Endodermal cell (in vitro differentiated cells): ENCODE measurements at regions not wholly inside any gene's neighbourhood (a gene's known extent, or its start where the extent isn't known, plus 50 kb on each side); places are given as distances from the start of the nearest gene placed in this dataset.
"Not testable (repeated sequence)": the region's sequence is repeated elsewhere in the genome, so short reads cannot be mapped to it uniquely, and the experiment has no call there.

Experiments used
- DNase-seq: peaks from one replicate; pipeline ENCODE4 v3.0.0-alpha.2; 2017
- H3K27ac ChIP-seq: 2 replicates; pipeline ENCODE4 v1.5.1; 2013; ENCODE audit warnings: mild to moderate bottlenecking, low read depth, low read length, moderate library complexity
- H3K27me3 ChIP-seq: 2 replicates; pipeline ENCODE4 v1.6.1; 2013; ENCODE audit warnings: mild to moderate bottlenecking, low read length, moderate library complexity; ENCODE audit not compliant: insufficient read depth, control insufficient read depth, poor library complexity, severe bottlenecking
- H3K36me3 ChIP-seq: 2 replicates; pipeline ENCODE4 v1.7.0; 2013; ENCODE audit warnings: mild to moderate bottlenecking, low read length, moderate library complexity; ENCODE audit not compliant: control insufficient read depth, insufficient read depth
- H3K4me1 ChIP-seq: one replicate; pipeline ENCODE4 v1.7.0; 2013; ENCODE audit warnings: low read length; ENCODE audit not compliant: control insufficient read depth, insufficient read depth
- H3K4me3 ChIP-seq: 2 replicates; pipeline ENCODE4 v1.5.1; 2013; ENCODE audit warnings: mild to moderate bottlenecking, low read length, moderate library complexity
- H3K9ac ChIP-seq: 2 replicates; pipeline ENCODE4 v1.6.1; 2013; ENCODE audit warnings: mild to moderate bottlenecking, low read length, moderate library complexity; ENCODE audit not compliant: poor library complexity, severe bottlenecking; ENCODE audit errors: extremely low read depth
- H3K9me3 ChIP-seq: 2 replicates; pipeline ENCODE4 v1.6.1; 2013; ENCODE audit warnings: mild to moderate bottlenecking, low read length, moderate library complexity; ENCODE audit not compliant: control insufficient read depth
- H3K27ac Mint-ChIP-seq: 2 replicates; pipeline ENCODE4 v1.8.0; 2020; ENCODE audit warnings: mixed read lengths
- H3K27me3 Mint-ChIP-seq: 2 replicates; pipeline ENCODE4 v1.8.0; 2021; ENCODE audit warnings: mild to moderate bottlenecking, mixed read lengths; ENCODE audit not compliant: insufficient read depth
- H3K36me3 Mint-ChIP-seq: 2 replicates; pipeline ENCODE4 v1.8.0; 2020; ENCODE audit warnings: low read depth, mixed read lengths
- H3K4me1 Mint-ChIP-seq: 2 replicates; pipeline ENCODE4 v1.8.0; 2020; ENCODE audit warnings: mixed read lengths
- H3K4me3 Mint-ChIP-seq: 2 replicates; pipeline ENCODE4 v1.8.0; 2020; ENCODE audit warnings: mild to moderate bottlenecking, moderate library complexity, mixed read lengths
- H3K9me3 Mint-ChIP-seq: 2 replicates; pipeline ENCODE4 v1.8.0; 2020; ENCODE audit warnings: mild to moderate bottlenecking, mixed read lengths
- WGBS, 2 experiments: methylation state at CpG; one replicate each; pipeline versions ENCODE4 v1.1.5 to v1.1.7; 2013; ENCODE audit warnings: missing lambda C conversion rate in 2 of 2, mixed read lengths in 1 of 2; ENCODE audit not compliant: insufficient coverage in 1 of 2, insufficient read length in 1 of 2; 5-methylcytosine and 5-hydroxymethylcytosine counted together
- TF ChIP-seq, protein P1 (sequence below): fragments of 200-600 bp; sonication (generic); conservative IDR thresholded peaks from 2 replicates; pipeline ENCODE4 v1.5.0; 2021; ENCODE audit warnings: antibody characterized with exemption, mild to moderate bottlenecking

GRCh38 chr10:47646686-47647273, 116.6 kb downstream of the SYT15B start:
- DNase-seq, H3K4me1 ChIP-seq, H3K27ac ChIP-seq, H3K4me3 ChIP-seq, H3K9ac ChIP-seq, H3K27me3 ChIP-seq, H3K4me3 Mint-ChIP-seq, H3K9me3 Mint-ChIP-seq, H3K4me1 Mint-ChIP-seq, H3K27me3 Mint-ChIP-seq, H3K36me3 Mint-ChIP-seq, H3K36me3 ChIP-seq, H3K9me3 ChIP-seq, H3K27ac Mint-ChIP-seq: not testable (repeated sequence)
- WGBS, 2 experiments = 0% methylated on average over 1 of the region's 2 CpGs; no CpG with 5 or more reads in 1 of the 2 experiments
- TF ChIP-seq, protein P1, sequence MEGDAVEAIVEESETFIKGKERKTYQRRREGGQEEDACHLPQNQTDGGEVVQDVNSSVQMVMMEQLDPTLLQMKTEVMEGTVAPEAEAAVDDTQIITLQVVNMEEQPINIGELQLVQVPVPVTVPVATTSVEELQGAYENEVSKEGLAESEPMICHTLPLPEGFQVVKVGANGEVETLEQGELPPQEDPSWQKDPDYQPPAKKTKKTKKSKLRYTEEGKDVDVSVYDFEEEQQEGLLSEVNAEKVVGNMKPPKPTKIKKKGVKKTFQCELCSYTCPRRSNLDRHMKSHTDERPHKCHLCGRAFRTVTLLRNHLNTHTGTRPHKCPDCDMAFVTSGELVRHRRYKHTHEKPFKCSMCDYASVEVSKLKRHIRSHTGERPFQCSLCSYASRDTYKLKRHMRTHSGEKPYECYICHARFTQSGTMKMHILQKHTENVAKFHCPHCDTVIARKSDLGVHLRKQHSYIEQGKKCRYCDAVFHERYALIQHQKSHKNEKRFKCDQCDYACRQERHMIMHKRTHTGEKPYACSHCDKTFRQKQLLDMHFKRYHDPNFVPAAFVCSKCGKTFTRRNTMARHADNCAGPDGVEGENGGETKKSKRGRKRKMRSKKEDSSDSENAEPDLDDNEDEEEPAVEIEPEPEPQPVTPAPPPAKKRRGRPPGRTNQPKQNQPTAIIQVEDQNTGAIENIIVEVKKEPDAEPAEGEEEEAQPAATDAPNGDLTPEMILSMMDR = peak; percentile 71

GRCh38 chr10:47626975-47627374, 103.5 kb upstream of the AGAP9 start:
- H3K27me3 ChIP-seq, DNase-seq, H3K4me3 Mint-ChIP-seq, H3K36me3 ChIP-seq, H3K4me1 Mint-ChIP-seq, H3K9me3 Mint-ChIP-seq, H3K36me3 Mint-ChIP-seq, H3K27ac Mint-ChIP-seq, H3K4me1 ChIP-seq, H3K4me3 ChIP-seq, H3K9me3 ChIP-seq, H3K27ac ChIP-seq, H3K9ac ChIP-seq, H3K27me3 Mint-ChIP-seq: not testable (repeated sequence)
- WGBS, 2 experiments = no CpG with 5 or more reads among the region's 1 CpG

- H3K27me3 Mint-ChIP-seq, H3K27me3 ChIP-seq, H3K9me3 Mint-ChIP-seq, H3K4me3 Mint-ChIP-seq, H3K4me3 ChIP-seq, H3K9ac ChIP-seq, H3K27ac ChIP-seq, H3K9me3 ChIP-seq, H3K4me1 Mint-ChIP-seq, DNase-seq, H3K36me3 ChIP-seq, H3K4me1 ChIP-seq, H3K27ac Mint-ChIP-seq, H3K36me3 Mint-ChIP-seq: not testable (repeated sequence)
- 89% methylated on average over 2 of the region's 2 CpGs; no CpG with 5 or more reads in 1 of the 2 experiments for WGBS, 2 experiments
Measured at GRCh38 chr10:47622719-47623118, 99.3 kb upstream of the AGAP9 start.

GRCh38 chr10:47619300-47620012, 96.0 kb upstream of the AGAP9 start:
- not testable (repeated sequence) for H3K4me1 Mint-ChIP-seq, H3K27me3 ChIP-seq, H3K36me3 Mint-ChIP-seq, H3K9ac ChIP-seq, H3K9me3 ChIP-seq, H3K9me3 Mint-ChIP-seq, H3K27me3 Mint-ChIP-seq, H3K27ac Mint-ChIP-seq, H3K4me3 Mint-ChIP-seq, H3K4me1 ChIP-seq, H3K4me3 ChIP-seq, H3K36me3 ChIP-seq, H3K27ac ChIP-seq
- peak; percentile 1 for DNase-seq
- 100% methylated on average over 2 of the region's 3 CpGs; no CpG with 5 or more reads in 1 of the 2 experiments for WGBS, 2 experiments

- H3K4me1 ChIP-seq, H3K9ac ChIP-seq, H3K4me3 ChIP-seq, H3K9me3 ChIP-seq, H3K27ac ChIP-seq, DNase-seq, H3K4me1 Mint-ChIP-seq, H3K36me3 Mint-ChIP-seq, H3K9me3 Mint-ChIP-seq, H3K27me3 ChIP-seq, H3K4me3 Mint-ChIP-seq, H3K27ac Mint-ChIP-seq, H3K27me3 Mint-ChIP-seq, H3K36me3 ChIP-seq: not testable (repeated sequence)
- WGBS, 2 experiments = no CpG with 5 or more reads among the region's 3 CpGs
Measured at GRCh38 chr10:47609311-47609710, 85.9 kb upstream of the AGAP9 start.

GRCh38 chr10:47605791-47606773, 82.6 kb upstream of the AGAP9 start:
- H3K27ac ChIP-seq, H3K4me3 ChIP-seq, H3K9ac ChIP-seq, DNase-seq, H3K36me3 ChIP-seq, H3K27me3 Mint-ChIP-seq, H3K9me3 ChIP-seq, H3K4me1 ChIP-seq, H3K27ac Mint-ChIP-seq, H3K9me3 Mint-ChIP-seq, H3K4me1 Mint-ChIP-seq, H3K4me3 Mint-ChIP-seq, H3K27me3 ChIP-seq, H3K36me3 Mint-ChIP-seq: not testable (repeated sequence)
- no CpG with 5 or more reads among the region's 1 CpG for WGBS, 2 experiments
